Activated naive CD4-positive, alpha-beta T cell treated with anti-CD3 and anti-CD28 coated beads, Interleukin-2, amount 50 U/mL, for 24 hours (primary cell): ENCODE measurements at regions not wholly inside any gene's neighbourhood (a gene's known extent, or its start where the extent isn't known, plus 50 kb on each side); places are given as distances from the start of the nearest gene placed in this dataset.
A peak's percentile ranks its signal among the peaks of the same experiment; 100 is the strongest.

Experiments
- H3K27ac Mint-ChIP-seq: one replicate; pipeline ENCODE4 v1.8.0; 2021; ENCODE audit warnings: mild to moderate bottlenecking, mixed read lengths
- H3K27me3 Mint-ChIP-seq: one replicate; pipeline ENCODE4 v1.8.0; 2021; ENCODE audit warnings: mixed read lengths
- H3K36me3 Mint-ChIP-seq: one replicate; pipeline ENCODE4 v1.8.0; 2021; ENCODE audit warnings: mixed read lengths
- H3K4me1 Mint-ChIP-seq: one replicate; pipeline ENCODE4 v1.8.0; 2021; ENCODE audit warnings: mixed read lengths
- H3K4me3 Mint-ChIP-seq: one replicate; pipeline ENCODE4 v1.8.0; 2021; ENCODE audit warnings: mild to moderate bottlenecking, mixed read lengths
- H3K9me3 Mint-ChIP-seq: one replicate; pipeline ENCODE4 v1.8.0; 2021; ENCODE audit warnings: mixed read lengths

DNA sequence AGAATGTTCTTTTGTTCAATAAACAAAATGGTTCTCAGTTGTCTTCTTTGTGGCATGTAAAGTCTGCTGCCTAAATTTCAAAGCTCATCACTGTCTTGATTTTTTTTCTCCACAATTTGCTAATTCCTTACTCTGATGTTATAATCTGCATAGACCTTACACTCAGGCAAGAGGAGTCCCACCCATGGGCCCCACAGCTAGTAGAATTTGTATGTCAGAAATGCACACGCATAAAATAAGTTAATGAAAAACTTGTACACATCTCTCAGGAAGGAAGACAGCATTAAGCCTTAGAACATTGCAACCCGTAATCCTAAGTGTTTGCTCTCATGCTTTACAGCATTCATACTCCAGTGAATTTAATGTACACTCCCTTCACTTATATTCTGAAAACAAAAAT, 280.8 kb downstream of the ATXN7L3B start:
- Mint-ChIP-seq H3K27me3 (no peaks in the 10 kb centered on the region), H3K4me1 (no peaks in the 10 kb centered on the region), H3K27ac (no peak overlapping the region), H3K4me3 (no peak overlapping the region), H3K9me3 (peaks cover 6% of the 10 kb centered on the region), H3K36me3 (no peaks in the 10 kb centered on the region)

DNA sequence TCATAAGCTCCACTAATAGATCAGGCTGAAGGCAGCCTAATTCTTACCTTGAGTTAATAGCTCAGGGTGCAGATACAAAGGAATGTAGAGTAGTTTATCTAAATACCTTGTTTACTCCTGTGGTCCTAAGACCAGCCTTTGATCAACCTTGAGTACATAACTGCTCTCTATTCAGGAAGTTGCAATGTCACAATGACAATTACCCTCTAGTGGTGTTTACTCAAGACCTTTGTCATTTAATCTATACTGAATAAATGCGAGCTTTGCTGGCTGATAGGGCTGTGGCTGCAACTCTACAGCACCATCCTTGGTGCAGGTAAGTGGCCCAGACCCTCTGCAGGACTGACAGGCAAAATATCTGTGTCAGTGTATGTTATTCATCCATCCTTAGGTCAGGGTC, 282.7 kb downstream of the ATXN7L3B start:
- no peaks in the 10 kb centered on the region for H3K36me3 Mint-ChIP-seq
- H3K9me3 Mint-ChIP-seq = peaks cover 6% of the 10 kb centered on the region
- no peak overlapping the region for H3K4me3 Mint-ChIP-seq
- no peaks in the 10 kb centered on the region for H3K4me1 Mint-ChIP-seq
- H3K27me3 Mint-ChIP-seq = no peaks in the 10 kb centered on the region
- H3K27ac Mint-ChIP-seq = no peak overlapping the region

DNA sequence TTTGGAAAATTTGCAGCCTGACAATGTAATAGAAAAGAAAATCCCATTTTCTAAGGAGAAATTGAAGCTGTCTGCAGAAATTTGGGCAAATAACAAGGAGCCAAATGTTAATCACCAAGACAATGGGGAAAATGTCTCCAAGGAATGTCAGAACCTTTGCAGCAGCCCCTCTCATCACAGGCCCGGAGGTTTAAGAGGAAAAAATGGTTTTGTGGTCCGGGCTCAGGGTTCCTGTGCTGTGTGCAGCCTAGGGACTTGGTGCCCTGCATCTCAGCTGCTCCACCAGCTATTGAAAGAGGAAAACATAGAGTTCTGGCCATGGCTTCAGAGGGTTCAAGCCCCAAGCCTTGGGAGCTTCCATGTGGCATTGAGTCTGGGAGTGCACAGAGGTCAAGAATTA, 298.9 kb downstream of the ATXN7L3B start:
- peaks cover 6% of the 10 kb centered on the region for H3K9me3 Mint-ChIP-seq
- peaks cover 1% of the 10 kb centered on the region for H3K27me3 Mint-ChIP-seq
- H3K4me1 Mint-ChIP-seq = no peaks in the 10 kb centered on the region
- H3K4me3 Mint-ChIP-seq = no peak overlapping the region
- no peak overlapping the region for H3K27ac Mint-ChIP-seq
- no peaks in the 10 kb centered on the region for H3K36me3 Mint-ChIP-seq

DNA sequence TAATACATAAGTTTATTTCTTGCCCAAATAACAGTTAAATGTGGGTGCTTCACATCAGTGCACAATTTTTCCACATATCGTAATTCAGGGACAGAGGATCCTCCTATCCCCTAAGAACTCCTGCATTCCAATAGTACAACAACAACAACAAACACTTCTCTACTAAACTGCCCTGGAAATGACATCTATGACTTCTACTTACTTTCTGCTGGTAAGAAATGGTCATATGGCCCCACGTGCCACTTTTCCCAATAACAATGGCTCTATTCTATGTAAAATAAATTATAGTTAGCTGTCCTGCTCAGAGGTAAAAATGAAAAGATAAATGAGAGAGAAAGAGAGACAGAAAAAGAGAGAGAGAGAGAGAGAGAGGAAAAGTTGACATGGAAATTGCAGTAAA, 308.5 kb downstream of the ATXN7L3B start:
- H3K27ac Mint-ChIP-seq = no peak overlapping the region
- no peaks in the 10 kb centered on the region for H3K4me1 Mint-ChIP-seq
- H3K36me3 Mint-ChIP-seq = no peaks in the 10 kb centered on the region
- no peaks in the 10 kb centered on the region for H3K9me3 Mint-ChIP-seq
- no peak overlapping the region for H3K4me3 Mint-ChIP-seq
- no peaks in the 10 kb centered on the region for H3K27me3 Mint-ChIP-seq

- Mint-ChIP-seq H3K4me1 (no peaks in the 10 kb centered on the region), H3K4me3 (no peak overlapping the region), H3K36me3 (no peaks in the 10 kb centered on the region), H3K27ac (no peak overlapping the region), H3K27me3 (no peaks in the 10 kb centered on the region), H3K9me3 (no peaks in the 10 kb centered on the region)
Observed at GRCh38 chr12:74847169-74847568, 309.5 kb downstream of the ATXN7L3B start.

GRCh38 chr12:74848006-74848405, 310.4 kb downstream of the ATXN7L3B start:
- H3K4me1 Mint-ChIP-seq = no peaks in the 10 kb centered on the region
- H3K4me3 Mint-ChIP-seq = no peak overlapping the region
- no peak overlapping the region for H3K27ac Mint-ChIP-seq
- H3K9me3 Mint-ChIP-seq = no peaks in the 10 kb centered on the region
- no peaks in the 10 kb centered on the region for H3K36me3 Mint-ChIP-seq
- no peaks in the 10 kb centered on the region for H3K27me3 Mint-ChIP-seq

- no peaks in the 10 kb centered on the region for H3K36me3 Mint-ChIP-seq
- no peaks in the 10 kb centered on the region for H3K4me1 Mint-ChIP-seq
- no peak overlapping the region for H3K27ac Mint-ChIP-seq
- no peaks in the 10 kb centered on the region for H3K27me3 Mint-ChIP-seq
- no peaks in the 10 kb centered on the region for H3K9me3 Mint-ChIP-seq
- H3K4me3 Mint-ChIP-seq = no peak overlapping the region
Observed at GRCh38 chr12:74849801-74850200, 312.2 kb downstream of the ATXN7L3B start.

GRCh38 chr12:74871817-74872216, 334.2 kb downstream of the ATXN7L3B start:
- Mint-ChIP-seq H3K27ac (no peak overlapping the region), H3K4me3 (no peak overlapping the region), H3K4me1 (no peaks in the 10 kb centered on the region), H3K9me3 (peaks cover 6% of the 10 kb centered on the region), H3K27me3 (no peaks in the 10 kb centered on the region), H3K36me3 (no peaks in the 10 kb centered on the region)

DNA sequence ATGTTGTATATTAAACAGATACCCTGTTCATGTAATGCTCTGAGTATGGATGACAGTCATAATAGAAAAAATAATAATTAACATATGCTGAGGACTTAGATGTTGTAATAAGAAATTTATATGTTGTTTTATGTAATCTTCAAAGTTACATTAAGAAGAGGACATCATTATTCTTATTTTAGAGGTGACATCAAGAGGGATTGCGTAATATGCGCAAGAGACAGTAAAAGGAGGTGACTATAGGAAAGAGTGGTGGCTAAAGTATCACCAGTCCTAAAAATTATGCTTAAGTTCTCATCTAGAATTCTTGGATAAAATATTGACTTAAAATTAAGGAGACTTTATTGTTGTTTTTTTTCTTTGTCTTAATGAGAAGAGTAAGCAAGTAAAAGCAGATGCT, 323.9 kb downstream of the KCNC2 start:
- no peaks in the 10 kb centered on the region for H3K9me3 Mint-ChIP-seq
- no peaks in the 10 kb centered on the region for H3K36me3 Mint-ChIP-seq
- H3K4me3 Mint-ChIP-seq = no peak overlapping the region
- H3K27me3 Mint-ChIP-seq = no peaks in the 10 kb centered on the region
- no peak overlapping the region for H3K27ac Mint-ChIP-seq
- peaks cover 8% of the 10 kb centered on the region for H3K4me1 Mint-ChIP-seq

DNA sequence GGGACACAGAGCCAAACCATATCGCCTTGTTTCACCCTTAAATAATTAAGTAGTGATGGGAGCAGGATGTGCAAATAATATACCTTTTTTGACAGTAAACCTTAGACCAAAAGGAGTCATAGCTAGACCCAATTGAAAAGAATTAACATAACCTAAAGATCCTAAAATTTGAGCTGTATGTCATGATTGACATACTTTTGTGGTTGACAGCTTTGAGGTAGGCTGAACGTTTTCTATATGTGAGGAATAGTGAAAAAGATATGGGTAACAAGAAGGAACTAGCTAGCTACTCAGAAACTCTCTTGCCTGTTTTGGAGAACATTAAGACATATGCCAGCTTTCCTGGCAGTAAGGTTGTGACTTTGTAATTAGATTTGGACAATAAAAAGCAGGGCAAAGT, 320.6 kb downstream of the KCNC2 start:
- H3K9me3 Mint-ChIP-seq = no peaks in the 10 kb centered on the region
- no peaks in the 10 kb centered on the region for H3K36me3 Mint-ChIP-seq
- no peak overlapping the region for H3K27ac Mint-ChIP-seq
- H3K4me1 Mint-ChIP-seq = peaks cover 22% of the 10 kb centered on the region
- H3K4me3 Mint-ChIP-seq = no peak overlapping the region
- no peaks in the 10 kb centered on the region for H3K27me3 Mint-ChIP-seq

- no peak overlapping the region for H3K4me3 Mint-ChIP-seq
- no peaks in the 10 kb centered on the region for H3K27me3 Mint-ChIP-seq
- no peaks in the 10 kb centered on the region for H3K36me3 Mint-ChIP-seq
- no peaks in the 10 kb centered on the region for H3K9me3 Mint-ChIP-seq
- peaks cover 22% of the 10 kb centered on the region for H3K4me1 Mint-ChIP-seq
- H3K27ac Mint-ChIP-seq = no peak overlapping the region
Observed at GRCh38 chr12:74889563-74890236, 319.9 kb downstream of the KCNC2 start.

DNA sequence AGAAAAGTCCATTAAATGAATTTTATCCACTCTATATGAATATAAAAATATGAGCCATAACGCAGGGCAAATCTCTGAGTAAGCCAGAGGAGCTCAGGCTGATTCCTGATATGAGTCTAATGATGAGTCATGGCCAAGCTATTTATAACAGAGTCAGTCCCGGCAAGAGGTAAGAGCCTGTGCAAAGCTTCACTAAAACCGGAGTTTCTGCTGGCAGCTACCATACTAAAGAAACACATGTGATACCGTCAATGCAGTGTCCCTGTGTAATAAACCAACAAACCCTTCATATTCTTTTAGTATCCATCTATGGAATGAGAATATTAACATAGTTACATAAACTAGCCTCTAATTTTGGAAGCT, 319.4 kb downstream of the KCNC2 start:
- no peak overlapping the region for H3K4me3 Mint-ChIP-seq
- no peaks in the 10 kb centered on the region for H3K9me3 Mint-ChIP-seq
- H3K27me3 Mint-ChIP-seq = no peaks in the 10 kb centered on the region
- H3K36me3 Mint-ChIP-seq = no peaks in the 10 kb centered on the region
- no peak overlapping the region for H3K27ac Mint-ChIP-seq
- H3K4me1 Mint-ChIP-seq = peaks cover 22% of the 10 kb centered on the region

DNA sequence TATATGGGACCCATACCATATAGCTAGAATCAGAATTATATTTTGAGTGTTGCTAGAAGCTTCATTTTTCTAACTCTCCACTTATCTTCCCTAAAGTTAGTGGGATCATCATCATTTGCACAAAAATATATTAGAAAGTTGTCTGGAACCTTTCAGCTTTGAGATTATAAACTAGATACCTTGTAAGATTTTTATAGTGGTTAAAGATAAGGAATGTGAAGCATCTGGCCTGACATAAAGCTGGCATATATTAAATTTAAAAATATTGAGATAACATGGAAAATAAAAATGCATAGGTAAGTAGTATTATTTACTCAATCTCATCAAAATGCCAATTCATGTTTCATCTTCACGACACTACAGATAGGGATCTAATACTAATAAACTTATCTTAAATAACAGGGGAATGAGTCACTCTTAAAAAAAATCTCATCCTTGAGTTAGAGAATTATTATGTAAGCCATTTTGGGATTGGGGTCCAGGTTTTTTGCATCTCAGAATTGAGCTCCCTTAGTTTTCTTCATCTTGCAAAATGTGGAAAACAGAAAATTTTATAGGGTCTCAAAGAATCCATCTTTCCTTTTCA, 318.5 kb downstream of the KCNC2 start:
- H3K27ac Mint-ChIP-seq = no peak overlapping the region

DNA sequence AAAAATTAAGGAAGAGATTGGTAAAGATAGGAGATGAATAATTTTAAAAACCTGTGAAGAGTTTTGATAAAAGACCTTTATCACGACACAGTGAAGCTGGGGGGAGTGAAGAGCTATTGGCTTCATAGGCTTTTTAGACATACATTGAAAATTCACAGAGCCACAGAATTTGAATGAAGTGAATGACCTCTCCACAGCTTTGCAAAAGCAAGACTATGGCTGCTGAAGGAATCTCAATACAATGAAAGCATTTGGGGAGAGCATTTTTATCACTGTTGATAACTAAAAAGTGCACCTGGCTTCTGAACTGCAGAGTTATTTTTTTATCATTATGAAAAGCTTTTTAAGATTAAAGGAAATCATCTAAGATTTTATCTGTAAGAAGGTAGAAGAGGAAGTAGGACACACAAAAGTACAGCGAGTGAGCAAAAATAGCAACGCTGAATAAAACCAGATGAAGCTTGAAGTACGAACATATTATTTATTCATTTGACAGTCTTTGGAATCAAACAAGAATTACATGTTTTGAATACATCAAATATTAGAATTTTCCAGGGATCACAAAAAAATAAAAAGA, 317.5 kb downstream of the KCNC2 start:
- H3K36me3 Mint-ChIP-seq = no peaks in the 10 kb centered on the region
- peak overlapping the region; percentile 36 for H3K4me3 Mint-ChIP-seq
- H3K27ac Mint-ChIP-seq = no peak overlapping the region
- H3K4me1 Mint-ChIP-seq = peaks cover 22% of the 10 kb centered on the region
- no peaks in the 10 kb centered on the region for H3K9me3 Mint-ChIP-seq
- no peaks in the 10 kb centered on the region for H3K27me3 Mint-ChIP-seq

More for the DNA sequence above, 318.5 kb downstream of the KCNC2 start:
- Mint-ChIP-seq H3K9me3 (no peaks in the 10 kb centered on the region), H3K4me1 (peaks cover 22% of the 10 kb centered on the region), H3K4me3 (no peak overlapping the region), H3K36me3 (no peaks in the 10 kb centered on the region), H3K27me3 (no peaks in the 10 kb centered on the region)

- no peak overlapping the region for H3K27ac Mint-ChIP-seq
- H3K4me3 Mint-ChIP-seq = no peak overlapping the region
- no peaks in the 10 kb centered on the region for H3K36me3 Mint-ChIP-seq
- H3K4me1 Mint-ChIP-seq = peaks cover 18% of the 10 kb centered on the region
- H3K27me3 Mint-ChIP-seq = no peaks in the 10 kb centered on the region
- H3K9me3 Mint-ChIP-seq = no peaks in the 10 kb centered on the region
Observed at GRCh38 chr12:74896186-74896585, 313.5 kb downstream of the KCNC2 start.

GRCh38 chr12:74897425-74898211, 312.0 kb downstream of the KCNC2 start:
- Mint-ChIP-seq H3K27ac (no peak overlapping the region), H3K36me3 (no peaks in the 10 kb centered on the region), H3K27me3 (no peaks in the 10 kb centered on the region)

More at GRCh38 chr12:74897425-74898211, 312.0 kb downstream of the KCNC2 start:
- no peaks in the 10 kb centered on the region for H3K9me3 Mint-ChIP-seq
- H3K4me3 Mint-ChIP-seq = no peak overlapping the region
- H3K4me1 Mint-ChIP-seq = peaks cover 5% of the 10 kb centered on the region
